ENCODE measurements at regions not wholly inside any gene's neighbourhood (a gene's known extent, or its start where the extent isn't known, plus 50 kb on each side); places are given as distances from the start of the nearest gene placed in this dataset.

DNA sequence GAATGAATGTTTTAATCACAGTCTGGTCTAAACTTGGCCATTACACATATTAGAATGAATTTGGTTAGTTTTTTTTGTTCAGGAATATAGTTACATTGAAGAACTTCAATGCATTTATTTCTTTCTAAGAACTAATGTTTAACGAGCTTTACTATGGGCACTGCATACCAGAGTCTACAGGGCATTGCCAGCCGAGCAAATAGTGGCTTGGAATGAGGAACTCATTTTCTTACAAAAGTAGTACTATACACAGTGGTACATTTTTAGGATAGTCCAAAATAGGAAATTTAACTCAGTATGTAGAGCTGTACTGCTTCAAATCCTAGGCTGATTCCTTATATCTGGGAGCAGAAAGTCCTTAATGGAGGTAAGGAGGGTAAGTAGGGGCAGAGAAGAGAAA is 155.4 kb downstream of the CARTPT start:
- Histone ChIP-seq H3K4me1 (replicated peaks) (no peaks in the 10 kb centered on the region), H3K4me3 (no peak overlapping the region), H3K27ac (peak overlapping the region in 1 of 2 donors; percentile 10), H3K36me3 (no peaks in the 10 kb centered on the region), H3K27me3 (replicated peaks; ENCODE audit: insufficient read depth) (no peaks in the 10 kb centered on the region), H3K9me3 (no peaks in the 10 kb centered on the region)
- TF ChIP-seq, protein P1, sequence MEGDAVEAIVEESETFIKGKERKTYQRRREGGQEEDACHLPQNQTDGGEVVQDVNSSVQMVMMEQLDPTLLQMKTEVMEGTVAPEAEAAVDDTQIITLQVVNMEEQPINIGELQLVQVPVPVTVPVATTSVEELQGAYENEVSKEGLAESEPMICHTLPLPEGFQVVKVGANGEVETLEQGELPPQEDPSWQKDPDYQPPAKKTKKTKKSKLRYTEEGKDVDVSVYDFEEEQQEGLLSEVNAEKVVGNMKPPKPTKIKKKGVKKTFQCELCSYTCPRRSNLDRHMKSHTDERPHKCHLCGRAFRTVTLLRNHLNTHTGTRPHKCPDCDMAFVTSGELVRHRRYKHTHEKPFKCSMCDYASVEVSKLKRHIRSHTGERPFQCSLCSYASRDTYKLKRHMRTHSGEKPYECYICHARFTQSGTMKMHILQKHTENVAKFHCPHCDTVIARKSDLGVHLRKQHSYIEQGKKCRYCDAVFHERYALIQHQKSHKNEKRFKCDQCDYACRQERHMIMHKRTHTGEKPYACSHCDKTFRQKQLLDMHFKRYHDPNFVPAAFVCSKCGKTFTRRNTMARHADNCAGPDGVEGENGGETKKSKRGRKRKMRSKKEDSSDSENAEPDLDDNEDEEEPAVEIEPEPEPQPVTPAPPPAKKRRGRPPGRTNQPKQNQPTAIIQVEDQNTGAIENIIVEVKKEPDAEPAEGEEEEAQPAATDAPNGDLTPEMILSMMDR (IDR thresholded peaks at IDR 0.05) = no peak
- TF ChIP-seq POLR2AphosphoS5 (IDR thresholded peaks at IDR 0.05) = no peak
- TF ChIP-seq POLR2A (IDR thresholded peaks at IDR 0.05) = no peak
- WGBS = 30% methylated on average over 2 of the region's 2 CpGs
- no peak for DNase-seq (ENCODE audit: low spot score)
- intact Hi-C loops (cut with DNase I) = no loop called here

DNA sequence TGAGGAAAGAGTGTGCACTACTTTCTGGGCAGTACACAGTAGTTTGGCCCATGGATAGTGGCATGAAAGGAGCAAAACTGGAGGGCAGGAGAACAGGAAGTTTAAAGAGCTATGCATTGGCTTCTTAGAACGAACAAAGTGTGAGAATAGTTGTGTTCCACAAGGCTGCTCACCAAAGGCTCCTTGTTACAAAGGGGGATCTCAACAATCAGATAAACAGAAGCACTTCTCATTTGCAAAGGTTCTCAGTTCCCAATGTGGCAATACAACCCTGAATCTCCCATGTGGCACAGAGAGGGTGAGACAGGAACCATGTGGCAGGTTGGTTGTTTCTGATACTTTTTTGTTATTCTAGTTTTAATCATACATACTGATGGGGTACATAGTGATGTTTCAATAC is 158.4 kb downstream of the CARTPT start:
- H3K36me3 ChIP-seq = no peaks in the 10 kb centered on the region
- intact Hi-C loops (cut with DNase I) = no loop called here
- no peaks in the 10 kb centered on the region for H3K9me3 ChIP-seq
- no peak for TF ChIP-seq POLR2AphosphoS5 (IDR thresholded peaks at IDR 0.05)
- no peak for TF ChIP-seq POLR2A (IDR thresholded peaks at IDR 0.05)
- TF ChIP-seq, protein P1 (IDR thresholded peaks at IDR 0.05) = no peak
- no peaks in the 10 kb centered on the region for H3K4me1 ChIP-seq (replicated peaks)
- no peak for DNase-seq (ENCODE audit: low spot score)
- 89% methylated on average over 1 of the region's 1 CpG for WGBS
- H3K27ac ChIP-seq = no peak overlapping the region
- no peaks in the 10 kb centered on the region for H3K27me3 ChIP-seq (replicated peaks; ENCODE audit: insufficient read depth)
- no peak overlapping the region for H3K4me3 ChIP-seq

DNA sequence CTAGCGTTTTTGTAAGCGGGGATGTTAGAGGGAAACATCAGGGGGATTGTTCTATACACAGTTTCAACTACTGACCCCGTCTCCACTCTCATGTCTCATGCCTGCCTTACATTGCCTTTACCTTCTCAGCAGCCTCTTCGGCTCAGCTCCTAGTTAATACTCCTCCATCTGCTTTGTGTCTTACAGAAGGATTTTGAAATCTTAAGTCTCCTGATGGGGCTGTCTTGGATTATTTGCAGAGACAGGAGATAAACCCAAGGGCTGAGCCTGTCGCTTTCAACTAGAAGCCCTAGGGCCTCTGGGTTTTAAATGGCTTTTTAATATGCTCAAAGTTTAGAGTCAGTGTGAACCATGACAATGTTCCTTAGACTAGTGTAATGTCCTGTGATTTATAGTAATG is 161.5 kb downstream of the CARTPT start:
- Histone ChIP-seq H3K4me1 (replicated peaks) (no peaks in the 10 kb centered on the region), H3K36me3 (no peaks in the 10 kb centered on the region), H3K9me3 (no peaks in the 10 kb centered on the region), H3K27me3 (replicated peaks; ENCODE audit: insufficient read depth) (no peaks in the 10 kb centered on the region), H3K27ac (no peak overlapping the region), H3K4me3 (no peak overlapping the region)
- WGBS = 88% methylated on average over 5 of the region's 5 CpGs
- intact Hi-C loops (cut with DNase I) = loop anchor here (10.0 kb wide), 1 partner anchor 46 kb away; no protein-coding TSS in a partner anchor
- TF ChIP-seq, protein P1 (IDR thresholded peaks at IDR 0.05) = no peak
- TF ChIP-seq POLR2A (IDR thresholded peaks at IDR 0.05) (no peak), POLR2AphosphoS5 (IDR thresholded peaks at IDR 0.05) (no peak)
- no peak for DNase-seq (ENCODE audit: low spot score)

DNA sequence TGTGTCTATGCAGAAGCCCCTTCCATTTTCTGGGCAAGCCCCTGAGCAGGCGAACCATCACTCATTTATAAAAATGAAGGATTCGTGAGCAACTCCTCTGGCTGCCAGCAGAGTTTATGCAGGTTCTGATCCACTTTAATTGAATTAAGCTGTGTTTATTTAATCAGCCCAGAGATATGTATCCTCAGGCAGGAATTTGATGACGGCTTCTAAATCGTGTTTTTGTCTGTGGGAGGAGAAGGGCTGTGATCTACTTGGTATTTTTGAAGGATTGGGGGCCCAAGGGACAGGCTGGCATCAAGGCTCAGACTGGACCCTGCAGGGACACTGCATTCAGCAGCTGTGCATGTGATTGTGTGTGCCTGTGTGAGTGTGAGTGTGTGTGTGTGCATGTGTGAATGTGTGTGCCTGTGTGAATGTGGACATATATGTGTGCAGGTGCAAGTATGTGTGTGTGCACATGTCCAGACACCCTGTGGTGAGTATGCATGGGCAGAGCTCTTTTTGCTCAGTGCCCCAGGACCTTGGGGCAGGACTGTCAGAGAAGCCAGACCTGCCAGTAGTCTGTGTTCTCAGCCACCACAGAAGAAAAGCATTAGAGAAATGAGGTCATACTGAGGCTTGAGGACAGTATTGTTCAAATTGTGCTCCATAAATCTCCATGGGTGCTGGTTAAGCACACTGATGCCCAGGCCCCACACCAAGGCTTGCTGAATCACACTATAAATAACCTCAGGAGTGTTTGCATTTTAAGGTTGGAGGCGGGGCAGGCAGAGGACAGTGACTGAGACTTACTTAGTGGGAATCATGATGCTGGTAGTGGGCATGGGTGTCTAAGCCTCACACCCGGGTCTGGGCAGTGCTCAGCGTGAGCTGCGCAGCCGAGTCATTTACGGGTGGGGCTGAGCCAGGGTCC is 164.0 kb downstream of the CARTPT start:
- DNase-seq (ENCODE audit: low spot score) = peak; percentile 16
- H3K27me3 ChIP-seq (replicated peaks; ENCODE audit: insufficient read depth) = no peaks in the 10 kb centered on the region
- no peaks in the 10 kb centered on the region for H3K36me3 ChIP-seq
- intact Hi-C loops (cut with DNase I) = loop anchor here (10.0 kb wide), 1 partner anchor 48 kb away; no protein-coding TSS in a partner anchor
- H3K4me1 ChIP-seq (replicated peaks) = no peaks in the 10 kb centered on the region
- H3K27ac ChIP-seq = no peak overlapping the region
- H3K4me3 ChIP-seq = no peak overlapping the region
- WGBS = 66% methylated on average over 10 of the region's 10 CpGs
- H3K9me3 ChIP-seq = no peaks in the 10 kb centered on the region
- TF ChIP-seq, protein P1 (IDR thresholded peaks at IDR 0.05) = no peak
- TF ChIP-seq POLR2A (IDR thresholded peaks at IDR 0.05) = no peak
- peak; percentile 61 for TF ChIP-seq POLR2AphosphoS5 (IDR thresholded peaks at IDR 0.05)

DNA sequence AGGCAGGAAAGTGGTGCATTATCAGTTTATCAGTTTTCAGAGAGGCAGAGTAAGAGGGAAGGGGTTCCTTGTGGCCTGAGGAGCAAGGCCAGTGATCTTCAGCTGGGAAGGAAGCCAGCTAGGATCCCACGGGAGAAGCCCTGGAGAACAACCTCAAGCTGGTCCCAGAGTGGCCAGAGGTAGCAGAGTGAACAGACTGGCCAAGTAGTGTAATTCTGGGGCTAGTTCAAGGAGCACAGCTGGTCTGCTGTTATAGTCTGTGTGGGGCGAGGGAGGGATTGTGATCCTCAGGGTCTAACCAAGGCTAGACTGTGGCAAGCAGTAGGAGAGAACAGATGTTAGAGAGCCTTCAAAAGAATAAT is 164.6 kb downstream of the CARTPT start:
- WGBS = 65% methylated on average over 2 of the region's 2 CpGs
- no peak for DNase-seq (ENCODE audit: low spot score)
- intact Hi-C loops (cut with DNase I) = loop anchor here (10.0 kb wide), 1 partner anchor 49 kb away; no protein-coding TSS in a partner anchor

More for the DNA sequence above, 164.6 kb downstream of the CARTPT start:
- H3K36me3 ChIP-seq = no peaks in the 10 kb centered on the region
- H3K27me3 ChIP-seq (replicated peaks; ENCODE audit: insufficient read depth) = no peaks in the 10 kb centered on the region
- H3K27ac ChIP-seq = no peak overlapping the region
- H3K4me1 ChIP-seq (replicated peaks) = no peaks in the 10 kb centered on the region
- H3K9me3 ChIP-seq = no peaks in the 10 kb centered on the region
- TF ChIP-seq POLR2A (IDR thresholded peaks at IDR 0.05) (no peak), POLR2AphosphoS5 (IDR thresholded peaks at IDR 0.05) (no peak)
- TF ChIP-seq, protein P1 (IDR thresholded peaks at IDR 0.05) = no peak
- H3K4me3 ChIP-seq = no peak overlapping the region
